Activated T-helper 17 cell treated with anti-CD3 and anti-CD28 coated beads, Interleukin-2, amount 50 U/mL, for 72 hours (primary cell): ENCODE measurements at regions not wholly inside any gene's neighbourhood (a gene's known extent, or its start where the extent isn't known, plus 50 kb on each side); places are given as distances from the start of the nearest gene placed in this dataset.

ENCODE experiments used
- ATAC-seq: fragments of 150-1000 bp; cut with Tn5 transposase; replicated peaks from 2 replicates; pipeline ENCODE4 v1.10.0; 2021; ENCODE audit warnings: mild to moderate bottlenecking, moderate library complexity
- H3K27ac Mint-ChIP-seq: one replicate; pipeline ENCODE4 v1.8.0; 2022; ENCODE audit warnings: mixed read lengths
- H3K27me3 Mint-ChIP-seq: one replicate; pipeline ENCODE4 v1.8.0; 2022; ENCODE audit warnings: mixed read lengths
- H3K36me3 Mint-ChIP-seq: one replicate; pipeline ENCODE4 v1.8.0; 2022; ENCODE audit warnings: low read depth, mild to moderate bottlenecking, mixed read lengths
- H3K4me1 Mint-ChIP-seq: one replicate; pipeline ENCODE4 v1.8.0; 2022; ENCODE audit warnings: mixed read lengths
- H3K4me3 Mint-ChIP-seq: one replicate; pipeline ENCODE4 v1.8.0; 2022; ENCODE audit warnings: mild to moderate bottlenecking, mixed read lengths
- H3K9me3 Mint-ChIP-seq: one replicate; pipeline ENCODE4 v1.8.0; 2022; ENCODE audit warnings: mixed read lengths

DNA sequence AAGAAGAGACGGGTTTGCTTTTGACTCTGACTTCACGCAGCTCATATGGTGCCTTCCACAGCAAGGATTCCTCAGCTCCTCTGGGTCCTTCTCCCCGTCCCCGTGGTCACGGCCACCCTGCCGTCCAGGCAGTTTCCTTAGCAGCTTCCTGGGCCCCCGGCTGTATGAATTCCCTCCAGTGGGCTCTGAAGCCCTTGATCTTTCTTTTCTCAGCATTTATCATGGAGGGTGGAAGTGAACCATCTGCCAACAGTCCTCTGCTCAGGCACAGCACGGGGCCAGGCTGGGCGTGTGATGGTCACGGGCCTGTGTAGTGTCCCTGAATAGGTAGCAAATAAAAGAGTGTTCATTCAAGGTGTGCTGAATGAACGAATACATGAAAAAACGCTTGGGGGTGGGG is 782.4 kb downstream of the BRD1 start:
- Mint-ChIP-seq H3K4me3 (no peak overlapping the region), H3K27ac (no peak overlapping the region), H3K27me3 (peaks cover 14% of the 10 kb centered on the region), H3K4me1 (no peaks in the 10 kb centered on the region), H3K36me3 (no peaks in the 10 kb centered on the region), H3K9me3 (no peaks in the 10 kb centered on the region)
- no peak for ATAC-seq

DNA sequence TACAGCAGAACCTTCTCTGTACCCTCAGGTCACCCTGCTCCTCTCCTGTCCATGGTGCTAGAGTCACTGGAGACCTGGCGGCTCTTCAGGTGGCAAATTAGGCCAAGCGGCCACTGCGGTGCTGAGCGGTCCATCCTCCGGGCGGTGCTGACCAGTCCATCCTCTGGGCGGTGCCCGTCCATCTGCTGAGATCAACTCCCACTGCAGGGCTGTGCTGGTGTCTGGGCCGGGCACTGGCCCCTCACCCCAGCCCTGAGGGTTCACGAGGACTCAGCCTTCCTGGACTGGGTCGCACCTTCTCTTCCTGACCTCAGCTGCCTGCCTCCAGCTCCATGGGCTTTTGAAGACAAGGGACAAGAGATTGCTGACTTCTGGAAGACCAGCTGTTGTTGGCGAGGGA is 782.9 kb downstream of the BRD1 start:
- H3K4me3 Mint-ChIP-seq, result no peak overlapping the region
- H3K4me1 Mint-ChIP-seq, result no peaks in the 10 kb centered on the region
- H3K27me3 Mint-ChIP-seq, result peaks cover 14% of the 10 kb centered on the region
- H3K27ac Mint-ChIP-seq, result no peak overlapping the region
- ATAC-seq, result no peak
- H3K36me3 Mint-ChIP-seq, result no peaks in the 10 kb centered on the region
- H3K9me3 Mint-ChIP-seq, result no peaks in the 10 kb centered on the region

DNA sequence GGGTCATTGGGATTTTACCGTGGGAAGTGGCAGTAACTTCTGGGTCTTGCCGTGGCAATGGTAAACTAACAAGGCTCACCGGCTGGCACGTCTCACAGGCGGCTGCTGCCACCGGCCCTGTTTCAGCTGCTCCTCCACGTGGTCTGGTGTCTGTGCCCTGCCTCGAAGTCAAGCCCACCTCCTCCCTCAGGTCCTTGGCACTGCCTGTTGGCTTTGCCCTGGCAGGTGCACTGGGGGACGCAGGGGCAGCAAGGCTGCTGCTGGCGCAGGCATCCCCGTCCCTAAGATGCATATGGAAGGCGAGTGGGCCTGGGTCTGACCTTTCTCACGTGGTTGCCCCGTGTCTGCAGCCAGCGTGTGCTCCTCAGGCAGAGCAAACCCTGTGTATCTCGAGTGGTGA is 783.6 kb downstream of the BRD1 start:
- Mint-ChIP-seq H3K9me3 (no peaks in the 10 kb centered on the region), H3K4me1 (no peaks in the 10 kb centered on the region), H3K27me3 (peaks cover 12% of the 10 kb centered on the region), H3K36me3 (no peaks in the 10 kb centered on the region), H3K4me3 (no peak overlapping the region), H3K27ac (no peak overlapping the region)
- ATAC-seq, result no peak

DNA sequence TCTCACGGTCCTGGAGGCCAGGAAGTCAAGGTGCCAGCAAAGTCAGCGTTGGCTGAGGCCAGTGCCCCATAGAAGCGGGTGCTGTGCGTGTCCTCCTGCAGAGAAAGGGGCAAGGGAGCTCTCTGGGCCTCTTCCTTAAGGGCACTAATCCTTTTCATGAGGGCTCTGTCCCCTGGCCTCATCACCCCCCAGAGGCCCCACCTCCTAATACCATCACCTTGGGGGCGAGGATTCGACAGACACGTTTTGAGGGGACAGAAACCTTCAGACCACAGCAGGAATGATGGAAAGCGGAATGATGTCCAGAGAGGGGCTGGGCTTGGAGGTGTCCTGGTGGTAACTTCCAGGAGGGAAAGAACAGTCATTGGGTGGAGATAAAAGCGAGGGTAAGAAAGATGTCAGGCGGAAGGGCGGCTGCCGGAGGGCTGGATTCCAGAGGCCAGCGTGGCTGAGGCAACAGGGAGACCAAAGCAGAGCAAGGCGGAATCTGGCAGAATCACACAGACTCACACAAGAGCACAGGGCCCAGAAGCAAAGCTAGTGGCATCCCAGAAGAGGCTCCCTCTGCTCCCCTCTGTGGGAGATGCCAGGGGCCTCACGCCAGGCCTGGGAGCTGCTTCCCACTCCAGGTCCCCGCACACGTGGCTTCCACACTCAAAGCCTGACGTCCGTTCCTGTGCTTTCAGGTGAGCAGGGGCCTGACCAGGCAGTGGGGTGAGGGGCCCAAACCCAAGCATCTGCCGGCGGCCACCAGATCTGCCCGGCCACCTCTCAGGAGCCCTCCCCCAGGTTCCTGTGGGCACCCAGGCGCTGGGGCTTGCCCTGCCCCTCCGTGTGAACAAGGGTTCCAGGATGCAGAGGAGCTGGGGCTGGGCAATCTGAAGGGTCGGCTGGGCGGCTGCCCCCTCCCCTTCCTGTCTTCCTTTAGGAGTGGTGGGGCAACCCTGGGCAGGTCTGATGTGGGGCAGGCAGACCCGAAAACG is 784.5 kb downstream of the BRD1 start:
- Mint-ChIP-seq H3K27me3 (peaks cover 11% of the 10 kb centered on the region), H3K27ac (no peak overlapping the region), H3K9me3 (no peaks in the 10 kb centered on the region), H3K36me3 (no peaks in the 10 kb centered on the region), H3K4me1 (no peaks in the 10 kb centered on the region), H3K4me3 (no peak overlapping the region)
- ATAC-seq, result no peak

DNA sequence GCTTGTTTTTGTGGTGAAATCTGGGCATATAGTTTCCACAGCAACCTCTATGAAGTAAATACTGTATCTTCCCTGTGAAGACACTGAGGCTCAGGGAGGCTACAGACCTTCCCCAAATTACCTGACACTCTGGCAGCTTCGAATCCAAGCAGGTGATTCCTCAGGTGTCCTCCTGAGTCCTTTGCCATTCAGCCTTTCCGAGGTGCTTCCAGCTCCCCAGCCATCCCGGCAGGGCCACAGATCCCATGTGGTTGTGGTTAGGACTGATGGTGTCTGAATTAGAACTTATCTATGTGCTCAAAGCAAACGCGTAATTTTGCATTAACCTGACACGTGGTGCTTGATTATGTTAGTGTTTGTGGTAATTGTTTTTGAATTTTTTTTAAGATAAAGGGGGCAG is 785.6 kb downstream of the BRD1 start:
- H3K4me1 Mint-ChIP-seq, result no peaks in the 10 kb centered on the region
- peaks cover 8% of the 10 kb centered on the region for H3K27me3 Mint-ChIP-seq
- H3K36me3 Mint-ChIP-seq, result no peaks in the 10 kb centered on the region
- H3K4me3 Mint-ChIP-seq, result no peak overlapping the region
- H3K27ac Mint-ChIP-seq, result no peak overlapping the region
- H3K9me3 Mint-ChIP-seq, result no peaks in the 10 kb centered on the region
- no peak for ATAC-seq

DNA sequence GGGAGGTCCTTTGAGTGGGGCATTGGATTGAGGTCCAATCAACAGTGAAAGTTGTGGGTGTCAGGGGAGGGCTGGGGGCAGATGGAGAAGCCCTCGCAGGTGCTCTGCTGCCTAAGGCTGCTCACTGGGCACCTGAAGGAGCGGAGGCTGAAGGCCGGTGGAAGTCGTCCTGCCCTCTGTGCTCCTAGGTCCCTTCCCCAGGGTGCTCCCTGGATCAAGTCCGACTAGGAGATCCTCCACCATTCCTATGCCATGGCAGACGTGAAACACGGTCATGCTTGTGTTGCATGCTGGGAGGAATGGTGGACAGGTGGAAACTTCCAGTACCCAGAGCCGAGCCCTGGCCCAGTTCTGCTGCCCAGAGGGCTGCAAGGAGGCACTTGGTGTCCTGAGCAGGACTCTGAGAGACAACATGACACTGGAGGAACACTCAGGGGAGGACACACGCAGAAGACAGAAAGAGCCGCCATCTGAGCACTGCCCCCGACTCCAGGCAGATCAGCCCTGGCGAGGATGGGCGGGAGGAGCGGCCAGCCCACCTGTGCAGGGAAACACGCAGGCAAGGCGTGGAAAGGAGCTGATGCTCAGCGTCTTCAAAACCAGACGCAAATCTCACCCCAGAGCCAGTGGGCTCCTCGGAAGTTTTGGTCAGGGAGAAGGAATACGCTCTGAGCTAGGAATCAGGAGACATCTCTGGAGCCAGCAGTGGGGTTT is 786.8 kb downstream of the BRD1 start:
- Mint-ChIP-seq H3K36me3 (no peaks in the 10 kb centered on the region), H3K4me1 (no peaks in the 10 kb centered on the region), H3K27me3 (peaks cover 7% of the 10 kb centered on the region), H3K27ac (no peak overlapping the region), H3K9me3 (peaks cover 4% of the 10 kb centered on the region), H3K4me3 (no peak overlapping the region)
- ATAC-seq, result no peak

DNA sequence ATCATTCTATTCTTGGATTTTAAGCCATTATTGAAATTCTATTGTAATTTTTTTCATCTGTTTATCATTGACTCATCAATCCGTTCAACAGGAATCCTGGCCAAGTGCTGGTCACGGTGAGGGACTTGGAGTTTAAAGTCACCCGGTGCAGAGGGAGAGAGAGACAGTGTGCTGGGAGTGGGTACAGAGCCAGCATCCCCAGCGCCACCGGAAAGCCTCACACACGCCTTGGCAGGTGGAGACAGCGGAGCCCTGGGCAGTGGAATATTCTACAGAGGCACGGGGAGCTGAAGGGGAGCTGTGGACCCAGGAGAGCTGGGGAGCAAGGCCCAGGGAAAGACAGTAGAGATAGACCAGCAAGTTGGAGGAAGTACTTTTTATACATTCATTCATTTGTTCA is 787.6 kb downstream of the BRD1 start:
- no peak for ATAC-seq
- no peak overlapping the region for H3K27ac Mint-ChIP-seq
- peaks cover 4% of the 10 kb centered on the region for H3K9me3 Mint-ChIP-seq
- no peaks in the 10 kb centered on the region for H3K4me1 Mint-ChIP-seq
- H3K27me3 Mint-ChIP-seq, result no peaks in the 10 kb centered on the region
- H3K4me3 Mint-ChIP-seq, result no peak overlapping the region
- no peaks in the 10 kb centered on the region for H3K36me3 Mint-ChIP-seq

DNA sequence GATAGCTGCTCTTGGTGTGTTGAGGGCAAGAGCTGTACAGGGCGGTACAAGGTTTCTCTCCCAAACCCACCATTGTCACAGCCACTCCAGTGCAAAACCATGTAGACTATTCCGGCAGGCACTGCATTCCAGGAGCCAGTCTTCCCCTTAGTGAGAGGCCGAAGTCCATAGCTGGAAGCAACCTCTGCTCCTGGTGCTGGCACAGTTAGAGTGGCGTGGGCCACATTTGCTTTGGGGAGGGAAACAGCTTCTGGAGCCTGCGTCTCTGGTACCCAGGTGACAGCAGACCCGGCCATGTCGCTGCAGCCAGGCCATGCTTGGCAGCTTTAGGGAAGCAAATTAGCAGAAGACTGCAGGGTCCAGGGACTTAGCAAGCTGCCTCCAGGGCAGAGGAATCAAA is 788.0 kb downstream of the BRD1 start:
- H3K27me3 Mint-ChIP-seq, result no peaks in the 10 kb centered on the region
- no peaks in the 10 kb centered on the region for H3K4me1 Mint-ChIP-seq
- ATAC-seq, result no peak
- no peaks in the 10 kb centered on the region for H3K36me3 Mint-ChIP-seq
- no peak overlapping the region for H3K27ac Mint-ChIP-seq
- H3K4me3 Mint-ChIP-seq, result no peak overlapping the region
- H3K9me3 Mint-ChIP-seq, result peaks cover 4% of the 10 kb centered on the region

DNA sequence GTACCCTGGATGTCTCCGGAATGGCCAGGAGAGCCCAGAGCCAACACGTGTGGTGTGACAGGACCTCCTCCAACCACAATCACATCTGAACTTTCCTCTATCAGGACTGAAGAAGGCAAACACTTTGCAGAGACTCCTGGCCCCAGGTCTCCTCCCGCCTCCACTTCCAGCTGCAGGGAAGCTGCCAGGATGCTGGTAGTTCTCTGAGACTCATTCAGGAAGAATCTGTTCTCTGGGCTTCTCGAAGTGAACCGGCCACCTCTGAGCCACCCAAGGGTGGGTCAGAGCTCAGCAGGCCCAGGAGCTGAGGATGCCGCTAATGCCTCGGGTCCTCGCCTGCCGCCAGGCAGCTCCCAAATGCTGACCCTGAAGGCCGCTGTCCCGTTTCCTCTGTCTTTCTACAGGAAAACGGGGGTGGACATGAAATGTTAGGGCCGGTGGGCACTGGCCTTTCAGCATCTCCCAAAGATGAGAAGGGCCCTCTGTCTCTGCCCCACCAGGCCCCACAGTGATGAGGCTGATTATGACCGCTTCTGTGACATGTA is 789.9 kb downstream of the BRD1 start:
- Mint-ChIP-seq H3K27me3 (no peaks in the 10 kb centered on the region), H3K36me3 (no peaks in the 10 kb centered on the region), H3K9me3 (peaks cover 4% of the 10 kb centered on the region), H3K4me3 (no peak overlapping the region), H3K27ac (no peak overlapping the region), H3K4me1 (no peaks in the 10 kb centered on the region)
- no peak for ATAC-seq

DNA sequence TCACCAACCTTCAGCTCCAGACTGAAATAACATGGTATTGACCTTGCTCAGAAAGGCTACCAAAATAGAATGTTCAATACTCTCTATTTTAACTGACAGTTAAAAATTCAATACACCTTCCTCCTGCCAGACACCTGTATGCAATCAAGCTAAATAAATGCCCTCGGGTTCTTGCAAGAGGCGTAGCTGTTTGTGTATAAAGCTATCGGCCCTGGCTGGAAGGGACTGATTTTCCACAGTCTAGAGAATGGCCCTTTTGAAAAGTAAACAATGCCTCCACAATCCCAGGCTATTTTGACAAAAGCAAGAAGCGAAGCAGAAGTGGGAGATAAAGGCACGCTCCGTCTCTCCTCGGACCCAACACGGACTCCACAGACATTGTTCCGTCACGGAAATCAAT is 791.2 kb downstream of the BRD1 start:
- peaks cover 4% of the 10 kb centered on the region for H3K9me3 Mint-ChIP-seq
- H3K4me3 Mint-ChIP-seq, result no peak overlapping the region
- ATAC-seq, result no peak
- H3K27ac Mint-ChIP-seq, result no peak overlapping the region
- no peaks in the 10 kb centered on the region for H3K4me1 Mint-ChIP-seq
- H3K36me3 Mint-ChIP-seq, result no peaks in the 10 kb centered on the region
- H3K27me3 Mint-ChIP-seq, result peaks cover 4% of the 10 kb centered on the region

DNA sequence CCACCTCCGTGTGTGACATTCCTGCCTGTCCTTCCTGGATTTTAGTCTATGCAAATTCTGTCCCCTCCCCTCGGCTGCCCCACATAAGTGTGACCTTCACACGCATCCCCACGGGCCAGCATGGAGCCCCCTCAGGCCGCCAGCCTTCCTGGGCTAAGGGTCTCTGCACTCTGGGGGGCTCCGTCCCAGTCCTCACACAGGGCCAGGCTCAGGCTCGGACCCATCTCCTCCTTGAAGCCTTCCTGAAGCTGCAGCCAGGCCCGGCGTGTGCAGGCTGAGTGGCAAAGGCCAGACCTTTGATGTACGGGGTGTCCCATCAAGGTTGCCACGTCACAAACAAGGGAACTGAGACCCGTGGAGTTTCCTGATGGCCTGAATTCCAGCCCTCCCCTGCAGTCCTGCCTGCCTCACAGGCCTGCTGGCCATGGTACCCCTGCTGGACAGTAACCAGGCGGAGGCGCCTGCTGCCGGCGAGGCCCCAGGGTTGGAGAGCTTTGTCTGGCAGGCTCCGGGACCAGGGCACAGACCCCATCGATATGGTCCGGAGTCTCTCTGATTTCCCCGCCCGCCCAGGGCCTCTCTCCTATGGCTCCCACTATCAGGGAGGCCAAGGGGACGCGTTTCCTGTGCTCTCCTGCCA is 791.7 kb downstream of the BRD1 start:
- no peaks in the 10 kb centered on the region for H3K4me1 Mint-ChIP-seq
- no peak overlapping the region for H3K4me3 Mint-ChIP-seq
- no peak for ATAC-seq
- peaks cover 5% of the 10 kb centered on the region for H3K27me3 Mint-ChIP-seq
- H3K27ac Mint-ChIP-seq, result no peak overlapping the region
- H3K36me3 Mint-ChIP-seq, result no peaks in the 10 kb centered on the region
- H3K9me3 Mint-ChIP-seq, result peaks cover 4% of the 10 kb centered on the region

DNA sequence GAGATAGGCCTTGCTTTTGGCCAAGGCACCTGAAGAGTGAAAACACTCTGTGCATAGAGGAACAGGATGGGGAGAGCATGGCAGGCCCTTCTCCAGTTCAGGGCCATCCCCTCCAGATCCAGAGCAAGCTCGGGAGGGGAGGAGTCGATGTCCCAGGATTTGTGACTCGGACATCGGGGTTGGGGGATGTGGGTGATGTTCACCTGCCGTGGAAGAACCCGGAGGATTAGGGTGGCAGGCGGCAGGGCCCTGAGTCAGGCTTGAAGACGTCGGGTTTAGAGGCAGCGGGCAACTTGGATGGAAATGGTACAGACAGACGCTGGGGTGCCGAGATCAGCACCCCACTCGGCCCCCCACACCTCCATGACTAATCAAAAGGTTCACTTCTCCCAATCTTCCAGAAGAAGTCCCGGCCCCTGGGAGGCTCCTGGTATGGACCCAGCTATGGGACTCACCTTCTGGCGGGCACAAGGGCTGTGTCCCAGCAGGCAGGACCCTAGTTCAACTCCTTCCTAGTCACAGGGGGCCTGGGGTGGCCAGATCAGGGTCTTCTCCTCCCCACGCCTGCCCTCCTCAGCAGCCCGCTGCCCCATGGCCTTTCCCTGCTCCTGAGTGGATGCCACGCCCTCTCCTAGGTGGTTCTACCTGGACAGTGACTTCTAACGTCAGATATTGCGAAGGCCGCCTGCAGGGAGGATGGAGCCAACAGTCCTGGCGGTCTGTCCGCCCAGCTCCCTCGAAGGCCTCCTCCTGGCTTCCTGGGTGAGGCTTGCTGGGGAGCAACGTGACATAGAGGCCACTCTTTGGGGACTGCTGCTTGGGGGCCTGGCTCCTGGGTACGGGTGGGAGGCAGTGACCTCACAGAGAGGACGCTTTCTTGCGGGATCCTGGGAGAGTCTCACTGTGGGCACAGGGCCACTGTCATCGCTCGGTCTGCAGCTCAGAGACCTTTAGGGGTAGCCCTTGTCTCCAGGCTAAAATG is 792.5 kb downstream of the BRD1 start:
- Mint-ChIP-seq H3K9me3 (peaks cover 4% of the 10 kb centered on the region), H3K4me1 (no peaks in the 10 kb centered on the region), H3K27ac (no peak overlapping the region), H3K36me3 (no peaks in the 10 kb centered on the region), H3K27me3 (peaks cover 9% of the 10 kb centered on the region), H3K4me3 (no peak overlapping the region)
- ATAC-seq, result no peak

DNA sequence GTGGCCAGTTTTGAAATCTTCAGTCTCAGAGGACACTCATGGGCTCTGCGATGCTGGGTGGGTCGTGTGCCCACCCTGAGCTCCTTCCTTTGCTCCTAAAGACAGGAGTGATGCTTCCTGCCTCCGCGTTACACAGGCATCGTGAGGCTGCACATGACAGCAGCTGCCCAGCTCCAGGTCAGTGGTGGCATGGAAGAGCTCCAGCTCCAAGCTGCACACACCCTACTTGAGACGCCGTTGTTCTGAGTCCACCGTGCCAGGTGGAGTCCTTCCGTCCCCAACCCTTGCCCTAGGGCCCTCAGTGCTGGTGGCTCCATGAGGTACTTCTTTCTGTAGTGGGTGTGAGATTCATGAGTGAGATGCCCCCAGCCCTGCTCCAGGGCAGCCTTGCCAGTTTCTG is 794.1 kb downstream of the BRD1 start:
- H3K27me3 Mint-ChIP-seq, result peaks cover 14% of the 10 kb centered on the region
- peaks cover 4% of the 10 kb centered on the region for H3K9me3 Mint-ChIP-seq
- ATAC-seq, result no peak
- H3K4me1 Mint-ChIP-seq, result no peaks in the 10 kb centered on the region
- H3K36me3 Mint-ChIP-seq, result no peaks in the 10 kb centered on the region
- H3K27ac Mint-ChIP-seq, result no peak overlapping the region
- H3K4me3 Mint-ChIP-seq, result no peak overlapping the region

DNA sequence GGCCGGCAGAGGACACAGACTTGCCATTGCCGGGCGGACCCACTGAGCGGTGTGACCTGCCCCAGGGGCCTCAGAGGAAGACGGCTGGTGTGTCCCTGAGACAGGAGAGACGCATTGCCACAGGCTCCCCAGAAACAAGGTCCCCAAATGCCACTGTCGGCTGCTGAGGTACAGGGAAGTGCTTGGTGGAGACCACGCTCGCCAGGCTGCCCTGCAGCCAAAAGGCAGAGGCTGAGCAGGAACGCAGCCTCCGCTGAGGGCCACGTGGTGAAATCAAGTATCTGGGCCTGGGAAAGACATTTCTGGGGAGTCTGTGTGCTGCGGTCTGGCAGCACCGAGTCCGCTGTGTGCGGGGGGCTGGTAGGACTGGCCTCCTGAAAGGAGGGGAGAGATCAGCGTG is 794.9 kb downstream of the BRD1 start:
- no peaks in the 10 kb centered on the region for H3K36me3 Mint-ChIP-seq
- peaks cover 15% of the 10 kb centered on the region for H3K27me3 Mint-ChIP-seq
- peaks cover 4% of the 10 kb centered on the region for H3K9me3 Mint-ChIP-seq
- H3K4me3 Mint-ChIP-seq, result no peak overlapping the region
- no peaks in the 10 kb centered on the region for H3K4me1 Mint-ChIP-seq
- no peak overlapping the region for H3K27ac Mint-ChIP-seq
- no peak for ATAC-seq
